ENCODE measurements at regions not wholly inside any gene's neighbourhood (a gene's known extent, or its start where the extent isn't known, plus 50 kb on each side); places are given as distances from the start of the nearest gene placed in this dataset.

GRCh38 chr4:20376070-20376469 lies 124.4 kb downstream of the SLIT2 start:
- Mint-ChIP-seq H3K27ac (no peak overlapping the region), H3K4me3 (no peak overlapping the region)
- ATAC-seq = no peak

GRCh38 chr4:20378181-20378580 lies 126.5 kb downstream of the SLIT2 start:
- H3K4me3 Mint-ChIP-seq = no peak overlapping the region
- H3K27ac Mint-ChIP-seq = no peak overlapping the region
- H3K27me3 Mint-ChIP-seq = peaks cover 9% of the 10 kb centered on the region
- H3K9me3 Mint-ChIP-seq = no peaks in the 10 kb centered on the region
- H3K4me1 Mint-ChIP-seq = no peaks in the 10 kb centered on the region
- ATAC-seq = no peak
- H3K36me3 Mint-ChIP-seq = no peaks in the 10 kb centered on the region

More at GRCh38 chr4:20376070-20376469, 124.4 kb downstream of the SLIT2 start:
- Mint-ChIP-seq H3K36me3 (no peaks in the 10 kb centered on the region), H3K4me1 (no peaks in the 10 kb centered on the region), H3K9me3 (peaks cover 2% of the 10 kb centered on the region), H3K27me3 (peaks cover 9% of the 10 kb centered on the region)

- Mint-ChIP-seq H3K27me3 (peaks cover 9% of the 10 kb centered on the region), H3K27ac (no peak overlapping the region), H3K9me3 (no peaks in the 10 kb centered on the region), H3K36me3 (no peaks in the 10 kb centered on the region), H3K4me3 (no peak overlapping the region), H3K4me1 (no peaks in the 10 kb centered on the region)
- ATAC-seq = no peak
These were observed 129.3 kb downstream of the SLIT2 start for GRCh38 chr4:20381005-20381404.

- peaks cover 9% of the 10 kb centered on the region for H3K27me3 Mint-ChIP-seq
- no peaks in the 10 kb centered on the region for H3K9me3 Mint-ChIP-seq
- no peaks in the 10 kb centered on the region for H3K36me3 Mint-ChIP-seq
- no peak overlapping the region for H3K4me3 Mint-ChIP-seq
- no peaks in the 10 kb centered on the region for H3K4me1 Mint-ChIP-seq
- no peak for ATAC-seq
- H3K27ac Mint-ChIP-seq = no peak overlapping the region
These were observed 131.6 kb downstream of the SLIT2 start for GRCh38 chr4:20383283-20383682.

- no peak overlapping the region for H3K27ac Mint-ChIP-seq
- H3K4me3 Mint-ChIP-seq = no peak overlapping the region
- H3K4me1 Mint-ChIP-seq = no peaks in the 10 kb centered on the region
- no peak for ATAC-seq
- no peaks in the 10 kb centered on the region for H3K9me3 Mint-ChIP-seq
- H3K36me3 Mint-ChIP-seq = no peaks in the 10 kb centered on the region
- H3K27me3 Mint-ChIP-seq = peaks cover 9% of the 10 kb centered on the region
These were observed 132.3 kb downstream of the SLIT2 start for GRCh38 chr4:20383969-20384368.

GRCh38 chr4:20384456-20384855 lies 132.8 kb downstream of the SLIT2 start:
- no peak overlapping the region for H3K27ac Mint-ChIP-seq
- H3K9me3 Mint-ChIP-seq = no peaks in the 10 kb centered on the region
- no peaks in the 10 kb centered on the region for H3K36me3 Mint-ChIP-seq
- no peak for ATAC-seq
- no peaks in the 10 kb centered on the region for H3K4me1 Mint-ChIP-seq
- H3K4me3 Mint-ChIP-seq = no peak overlapping the region
- peaks cover 9% of the 10 kb centered on the region for H3K27me3 Mint-ChIP-seq

- no peak overlapping the region for H3K27ac Mint-ChIP-seq
- H3K27me3 Mint-ChIP-seq = no peaks in the 10 kb centered on the region
- no peaks in the 10 kb centered on the region for H3K9me3 Mint-ChIP-seq
- ATAC-seq = no peak
- no peaks in the 10 kb centered on the region for H3K4me1 Mint-ChIP-seq
- H3K36me3 Mint-ChIP-seq = no peaks in the 10 kb centered on the region
- no peak overlapping the region for H3K4me3 Mint-ChIP-seq
These were observed 134.5 kb downstream of the SLIT2 start for GRCh38 chr4:20386001-20386740.

GRCh38 chr4:20386906-20387305 lies 135.2 kb downstream of the SLIT2 start:
- Mint-ChIP-seq H3K4me1 (no peaks in the 10 kb centered on the region), H3K9me3 (no peaks in the 10 kb centered on the region), H3K27ac (no peak overlapping the region), H3K4me3 (no peak overlapping the region), H3K36me3 (no peaks in the 10 kb centered on the region), H3K27me3 (no peaks in the 10 kb centered on the region)
- no peak for ATAC-seq

- H3K4me3 Mint-ChIP-seq = no peak overlapping the region
- H3K9me3 Mint-ChIP-seq = no peaks in the 10 kb centered on the region
- no peaks in the 10 kb centered on the region for H3K27me3 Mint-ChIP-seq
- H3K36me3 Mint-ChIP-seq = no peaks in the 10 kb centered on the region
- H3K4me1 Mint-ChIP-seq = no peaks in the 10 kb centered on the region
- no peak overlapping the region for H3K27ac Mint-ChIP-seq
- no peak for ATAC-seq
These were observed 139.5 kb downstream of the SLIT2 start for GRCh38 chr4:20391198-20391597.

GRCh38 chr4:20391912-20392311 lies 140.2 kb downstream of the SLIT2 start:
- no peaks in the 10 kb centered on the region for H3K27me3 Mint-ChIP-seq
- H3K27ac Mint-ChIP-seq = no peak overlapping the region
- no peak for ATAC-seq
- H3K9me3 Mint-ChIP-seq = no peaks in the 10 kb centered on the region
- H3K36me3 Mint-ChIP-seq = no peaks in the 10 kb centered on the region
- no peaks in the 10 kb centered on the region for H3K4me1 Mint-ChIP-seq
- no peak overlapping the region for H3K4me3 Mint-ChIP-seq

GRCh38 chr4:20393486-20394100 lies 141.9 kb downstream of the SLIT2 start:
- no peaks in the 10 kb centered on the region for H3K9me3 Mint-ChIP-seq
- no peak overlapping the region for H3K4me3 Mint-ChIP-seq
- H3K4me1 Mint-ChIP-seq = no peaks in the 10 kb centered on the region
- no peaks in the 10 kb centered on the region for H3K36me3 Mint-ChIP-seq
- H3K27me3 Mint-ChIP-seq = no peaks in the 10 kb centered on the region
- ATAC-seq = no peak
- no peak overlapping the region for H3K27ac Mint-ChIP-seq

- H3K27ac Mint-ChIP-seq = no peak overlapping the region
- no peak for ATAC-seq
- no peaks in the 10 kb centered on the region for H3K9me3 Mint-ChIP-seq
- no peaks in the 10 kb centered on the region for H3K4me1 Mint-ChIP-seq
- H3K36me3 Mint-ChIP-seq = no peaks in the 10 kb centered on the region
- no peaks in the 10 kb centered on the region for H3K27me3 Mint-ChIP-seq
- H3K4me3 Mint-ChIP-seq = no peak overlapping the region
These were observed 142.8 kb downstream of the SLIT2 start for GRCh38 chr4:20394512-20394911.

- no peak for ATAC-seq
- Mint-ChIP-seq H3K4me3 (no peak overlapping the region), H3K4me1 (no peaks in the 10 kb centered on the region), H3K36me3 (no peaks in the 10 kb centered on the region), H3K27me3 (no peaks in the 10 kb centered on the region), H3K9me3 (no peaks in the 10 kb centered on the region), H3K27ac (no peak overlapping the region)
These were observed 143.6 kb downstream of the SLIT2 start for GRCh38 chr4:20395160-20395773.

- H3K4me1 Mint-ChIP-seq = no peaks in the 10 kb centered on the region
- H3K36me3 Mint-ChIP-seq = no peaks in the 10 kb centered on the region
- no peaks in the 10 kb centered on the region for H3K9me3 Mint-ChIP-seq
- peak; percentile 55 for ATAC-seq
- H3K27ac Mint-ChIP-seq = no peak overlapping the region
- H3K4me3 Mint-ChIP-seq = no peak overlapping the region
- no peaks in the 10 kb centered on the region for H3K27me3 Mint-ChIP-seq
These were observed 151.6 kb downstream of the SLIT2 start for GRCh38 chr4:20403290-20403689.

- H3K4me1 Mint-ChIP-seq = no peaks in the 10 kb centered on the region
- H3K36me3 Mint-ChIP-seq = no peaks in the 10 kb centered on the region
- H3K4me3 Mint-ChIP-seq = no peak overlapping the region
- H3K27ac Mint-ChIP-seq = no peak overlapping the region
- no peaks in the 10 kb centered on the region for H3K27me3 Mint-ChIP-seq
- no peaks in the 10 kb centered on the region for H3K9me3 Mint-ChIP-seq
- no peak for ATAC-seq
These were observed 152.1 kb downstream of the SLIT2 start for GRCh38 chr4:20403846-20404245.

GRCh38 chr4:20408611-20409010 lies 156.9 kb downstream of the SLIT2 start:
- Mint-ChIP-seq H3K4me3 (no peak overlapping the region), H3K27me3 (no peaks in the 10 kb centered on the region), H3K27ac (no peak overlapping the region), H3K36me3 (no peaks in the 10 kb centered on the region), H3K9me3 (no peaks in the 10 kb centered on the region), H3K4me1 (no peaks in the 10 kb centered on the region)
- ATAC-seq = no peak

All from stimulated activated memory B cell treated with anti-CD40 and anti-IgM and Interleukin-4, amounts not matched to agents 10 μg/mL and 1 μg/mL and 100 μg/mL, for 72 hours (primary cell).